GM12878 (cell line): ENCODE measurements at regions not wholly inside any gene's neighbourhood (a gene's known extent, or its start where the extent isn't known, plus 50 kb on each side); places are given as distances from the start of the nearest gene placed in this dataset.

ENCODE experiments used
- ATAC-seq: fragments of 200-7000 bp; cut with Tn5 transposase; 3 replicates; pipeline ENCODE4 v1.9.1; 2020; ENCODE audit warnings: mild to moderate bottlenecking, moderate library complexity
- BruUV-seq: library from RNA; stranded (reverse); fragments of 400-500 nt; replicated peaks from 2 replicates; lab custom pipeline; 2021; lab: Mats Ljungman, UMichigan
- CTCF ChIA-PET: fragments of 300-600 bp; sonication (Branson Sonifier 250); formaldehyde crosslinking; extraction: SDS; loops from one replicate; lab custom pipeline; 2021; ENCODE audit warnings: inconsistent platforms; lab: Yijun Ruan, JAX
- POLR2A ChIA-PET: fragments of 350-600 bp; formaldehyde crosslinking; extraction: SDS; loops from one replicate; lab custom pipeline; 2021; ENCODE audit warnings: inconsistent platforms; lab: Charles Lee
- RAD21 ChIA-PET: fragments of 300-600 bp; sonication (Branson Sonifier 250); formaldehyde crosslinking; loops from one replicate; lab custom pipeline; 2023; ENCODE audit warnings: antibody characterized with exemption; ENCODE audit not compliant: unreplicated experiment; lab: Charles Lee
- SMC1A ChIA-PET: fragments of 300-600 bp; sonication (Branson Sonifier 250); formaldehyde crosslinking; loops from one replicate; lab custom pipeline; 2023; ENCODE audit not compliant: unreplicated experiment, uncharacterized antibody; lab: Charles Lee
- DNase-seq: peaks from one replicate; pipeline ENCODE4 v3.0.0-alpha.2; 2011; ENCODE audit warnings: low read depth, low spot score
- FAIRE-seq: peaks from 3 replicates; lab custom pipeline; 2011; peaks lifted over from hg19 to GRCh38; lab: Jason Lieb, UNC
- H2AFZ ChIP-seq: 2 replicates; pipeline ENCODE4 v1.6.0; 2011; ENCODE audit warnings: low read depth, low read length, control low read depth; ENCODE audit not compliant: control insufficient read depth
- H3K27ac ChIP-seq: 2 replicates; pipeline ENCODE4 v1.5.1; 2011; ENCODE audit warnings: control low read depth; ENCODE audit not compliant: control insufficient read depth, insufficient read depth
- H3K27me3 ChIP-seq, 2 experiments: replicated peaks in 1 of 2; 2 replicates each; pipeline versions ENCODE4 v1.6.0 to v1.6.1; 2011; ENCODE audit warnings: low read length in 1 of 2; ENCODE audit not compliant: control insufficient read depth in 2 of 2, insufficient read depth in 2 of 2
- H3K36me3 ChIP-seq, 2 experiments: 2 replicates each; pipeline ENCODE4 v1.5.1; 2011; ENCODE audit warnings: low read length in 1 of 2; ENCODE audit not compliant: control insufficient read depth in 2 of 2, insufficient read depth in 2 of 2
- H3K4me1 ChIP-seq: 2 replicates; pipeline ENCODE4 v1.6.1; 2011; ENCODE audit warnings: mild to moderate bottlenecking, low read length, moderate library complexity, mixed read lengths; ENCODE audit not compliant: control insufficient read depth, insufficient read depth
- H3K4me2 ChIP-seq: 2 replicates; pipeline ENCODE4 v1.6.0; 2011; ENCODE audit warnings: control low read depth; ENCODE audit not compliant: control insufficient read depth, insufficient read depth
- H3K4me3 ChIP-seq: fragments of 200-600 bp; sonication (generic); 2 replicates; pipeline ENCODE4 v1.5.1; 2016
- H3K79me2 ChIP-seq: 2 replicates; pipeline ENCODE4 v1.6.0; 2011; ENCODE audit warnings: low read length; ENCODE audit not compliant: control insufficient read depth, insufficient read depth
- H3K9ac ChIP-seq: 2 replicates; pipeline ENCODE4 v1.8.0; 2011; ENCODE audit warnings: low read length, control low read depth, mixed read lengths; ENCODE audit not compliant: control insufficient read depth, insufficient read depth
- H3K9me3 ChIP-seq: replicated peaks from 3 replicates; pipeline ENCODE4 v1.5.1; 2011; ENCODE audit warnings: mild to moderate bottlenecking, low read length; ENCODE audit not compliant: control insufficient read depth, insufficient read depth
- H4K20me1 ChIP-seq: 2 replicates; pipeline ENCODE4 v1.6.0; 2011; ENCODE audit not compliant: control insufficient read depth, insufficient read depth
- CREM ChIP-seq: IDR thresholded peaks from 2 replicates; pipeline ENCODE4 v1.6.1; 2014; ENCODE audit warnings: antibody characterized with exemption, low read depth
- HCFC1 ChIP-seq: fragments of 150-350 bp; IDR thresholded peaks from 2 replicates; pipeline ENCODE4 v1.6.1; 2014; ENCODE audit warnings: low read length
- MEF2A ChIP-seq: IDR thresholded peaks from 2 replicates; pipeline ENCODE4 v1.6.1; 2011; ENCODE audit warnings: low read depth, mild to moderate bottlenecking, low read length, moderate library complexity; ENCODE audit not compliant: insufficient read depth
- SP1 ChIP-seq: IDR thresholded peaks from one replicate; pipeline ENCODE4 v1.6.1; 2011; ENCODE audit warnings: low read depth, low read length
- TAF1 ChIP-seq: IDR thresholded peaks from 2 replicates; pipeline ENCODE4 v1.6.1; 2011; ENCODE audit warnings: mild to moderate bottlenecking, low read depth, low read length, borderline replicate concordance
- ZNF207 ChIP-seq: fragments of 450-650 bp; IDR thresholded peaks from 2 replicates; pipeline ENCODE4 v1.6.1; 2014; ENCODE audit warnings: antibody characterized with exemption, mild to moderate bottlenecking, borderline replicate concordance
- WGBS: methylation state at CpG from one replicate; pipeline ENCODE4 v1.1.6; 2016; ENCODE audit warnings: low lambda C conversion rate; ENCODE audit not compliant: insufficient replicate concordance, insufficient coverage; ENCODE audit errors: missing lambda C conversion rate; 5-methylcytosine and 5-hydroxymethylcytosine counted together
- in situ Hi-C: fragments of 300-500 bp; cut with MboI; formaldehyde crosslinking; loops from 9 replicates; pipeline ENCODE4 v1.14.3; 2018; ENCODE audit warnings: mixed read lengths
- intact Hi-C: fragments of 100-400 bp; cut with micrococcal nuclease; formaldehyde crosslinking; loops from one replicate; pipeline ENCODE4 v1.14.2; 2022; ENCODE audit not compliant: unreplicated experiment
- TF ChIP-seq, protein P1 (sequence below): IDR thresholded peaks from 2 replicates; pipeline ENCODE4 v1.6.1; 2012; ENCODE audit warnings: low read depth, low read length, improper control_type of control experiment
- TF ChIP-seq, protein P2 (sequence below): fragments of 150-350 bp; IDR thresholded peaks from 2 replicates; pipeline ENCODE4 v1.6.1; 2016; ENCODE audit warnings: low read depth, low read length
- TF ChIP-seq, protein P3 (sequence below): fragments of 450-650 bp; IDR thresholded peaks from 2 replicates; pipeline ENCODE4 v1.6.1; 2017; ENCODE audit warnings: low read depth, mild to moderate bottlenecking, moderate library complexity
- TF ChIP-seq, protein P4 (sequence below): fragments of 450-650 bp; IDR thresholded peaks from 2 replicates; pipeline ENCODE4 v1.6.1; 2017; ENCODE audit warnings: mild to moderate bottlenecking, moderate library complexity

DNA sequence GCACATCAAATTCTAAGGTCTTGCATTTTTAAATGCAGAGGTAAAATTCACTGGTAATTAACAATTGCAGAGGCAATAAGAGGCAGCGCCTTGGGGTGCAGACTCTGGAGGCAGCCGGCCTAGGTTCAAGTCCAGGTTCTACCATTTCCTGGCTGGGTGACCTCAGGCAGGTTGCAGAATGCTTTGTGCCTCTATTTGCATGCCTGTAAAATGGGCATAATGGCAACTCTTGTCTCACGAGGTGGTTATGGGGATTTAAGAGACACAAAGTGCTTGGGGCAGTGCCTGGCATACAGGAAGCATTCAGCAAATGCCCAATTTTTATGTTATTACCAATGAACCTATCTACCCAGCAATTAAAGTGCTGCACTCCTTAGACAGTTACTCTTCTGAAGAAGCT, 180.0 kb upstream of the LHX5 start:
- Histone ChIP-seq H3K9ac (no peak overlapping the region), H3K36me3 (no peaks in the 10 kb centered on the region), H3K9me3 (no peaks in the 10 kb centered on the region), H3K4me2 (no peak overlapping the region), H3K27me3 (no peaks in the 10 kb centered on the region), H3K4me3 (no peak overlapping the region), H3K79me2 (no peaks in the 10 kb centered on the region), H3K27ac (no peak overlapping the region), H2AFZ (no peak overlapping the region)
- DNase-seq (no peak), FAIRE-seq (no peak), ATAC-seq (no peak)
- BruUV-seq, result no TSS peak
- ChIA-PET POLR2A (no interaction called here), RAD21 (no interaction called here)
- intact Hi-C loops, result no loop called here
- TF ChIP-seq MEF2A, result no peak
- TF ChIP-seq SP1, result no peak
- no peak for TF ChIP-seq ZNF207
- TF ChIP-seq CREM, result no peak
- TF ChIP-seq, protein P1, sequence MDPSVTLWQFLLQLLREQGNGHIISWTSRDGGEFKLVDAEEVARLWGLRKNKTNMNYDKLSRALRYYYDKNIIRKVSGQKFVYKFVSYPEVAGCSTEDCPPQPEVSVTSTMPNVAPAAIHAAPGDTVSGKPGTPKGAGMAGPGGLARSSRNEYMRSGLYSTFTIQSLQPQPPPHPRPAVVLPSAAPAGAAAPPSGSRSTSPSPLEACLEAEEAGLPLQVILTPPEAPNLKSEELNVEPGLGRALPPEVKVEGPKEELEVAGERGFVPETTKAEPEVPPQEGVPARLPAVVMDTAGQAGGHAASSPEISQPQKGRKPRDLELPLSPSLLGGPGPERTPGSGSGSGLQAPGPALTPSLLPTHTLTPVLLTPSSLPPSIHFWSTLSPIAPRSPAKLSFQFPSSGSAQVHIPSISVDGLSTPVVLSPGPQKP, result no peak
- TF ChIP-seq, protein P2, sequence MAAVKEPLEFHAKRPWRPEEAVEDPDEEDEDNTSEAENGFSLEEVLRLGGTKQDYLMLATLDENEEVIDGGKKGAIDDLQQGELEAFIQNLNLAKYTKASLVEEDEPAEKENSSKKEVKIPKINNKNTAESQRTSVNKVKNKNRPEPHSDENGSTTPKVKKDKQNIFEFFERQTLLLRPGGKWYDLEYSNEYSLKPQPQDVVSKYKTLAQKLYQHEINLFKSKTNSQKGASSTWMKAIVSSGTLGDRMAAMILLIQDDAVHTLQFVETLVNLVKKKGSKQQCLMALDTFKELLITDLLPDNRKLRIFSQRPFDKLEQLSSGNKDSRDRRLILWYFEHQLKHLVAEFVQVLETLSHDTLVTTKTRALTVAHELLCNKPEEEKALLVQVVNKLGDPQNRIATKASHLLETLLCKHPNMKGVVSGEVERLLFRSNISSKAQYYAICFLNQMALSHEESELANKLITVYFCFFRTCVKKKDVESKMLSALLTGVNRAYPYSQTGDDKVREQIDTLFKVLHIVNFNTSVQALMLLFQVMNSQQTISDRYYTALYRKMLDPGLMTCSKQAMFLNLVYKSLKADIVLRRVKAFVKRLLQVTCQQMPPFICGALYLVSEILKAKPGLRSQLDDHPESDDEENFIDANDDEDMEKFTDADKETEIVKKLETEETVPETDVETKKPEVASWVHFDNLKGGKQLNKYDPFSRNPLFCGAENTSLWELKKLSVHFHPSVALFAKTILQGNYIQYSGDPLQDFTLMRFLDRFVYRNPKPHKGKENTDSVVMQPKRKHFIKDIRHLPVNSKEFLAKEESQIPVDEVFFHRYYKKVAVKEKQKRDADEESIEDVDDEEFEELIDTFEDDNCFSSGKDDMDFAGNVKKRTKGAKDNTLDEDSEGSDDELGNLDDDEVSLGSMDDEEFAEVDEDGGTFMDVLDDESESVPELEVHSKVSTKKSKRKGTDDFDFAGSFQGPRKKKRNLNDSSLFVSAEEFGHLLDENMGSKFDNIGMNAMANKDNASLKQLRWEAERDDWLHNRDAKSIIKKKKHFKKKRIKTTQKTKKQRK, result no peak
- TF ChIP-seq, protein P3, sequence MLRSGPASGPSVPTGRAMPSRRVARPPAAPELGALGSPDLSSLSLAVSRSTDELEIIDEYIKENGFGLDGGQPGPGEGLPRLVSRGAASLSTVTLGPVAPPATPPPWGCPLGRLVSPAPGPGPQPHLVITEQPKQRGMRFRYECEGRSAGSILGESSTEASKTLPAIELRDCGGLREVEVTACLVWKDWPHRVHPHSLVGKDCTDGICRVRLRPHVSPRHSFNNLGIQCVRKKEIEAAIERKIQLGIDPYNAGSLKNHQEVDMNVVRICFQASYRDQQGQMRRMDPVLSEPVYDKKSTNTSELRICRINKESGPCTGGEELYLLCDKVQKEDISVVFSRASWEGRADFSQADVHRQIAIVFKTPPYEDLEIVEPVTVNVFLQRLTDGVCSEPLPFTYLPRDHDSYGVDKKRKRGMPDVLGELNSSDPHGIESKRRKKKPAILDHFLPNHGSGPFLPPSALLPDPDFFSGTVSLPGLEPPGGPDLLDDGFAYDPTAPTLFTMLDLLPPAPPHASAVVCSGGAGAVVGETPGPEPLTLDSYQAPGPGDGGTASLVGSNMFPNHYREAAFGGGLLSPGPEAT, result no peak
- TF ChIP-seq, protein P4, sequence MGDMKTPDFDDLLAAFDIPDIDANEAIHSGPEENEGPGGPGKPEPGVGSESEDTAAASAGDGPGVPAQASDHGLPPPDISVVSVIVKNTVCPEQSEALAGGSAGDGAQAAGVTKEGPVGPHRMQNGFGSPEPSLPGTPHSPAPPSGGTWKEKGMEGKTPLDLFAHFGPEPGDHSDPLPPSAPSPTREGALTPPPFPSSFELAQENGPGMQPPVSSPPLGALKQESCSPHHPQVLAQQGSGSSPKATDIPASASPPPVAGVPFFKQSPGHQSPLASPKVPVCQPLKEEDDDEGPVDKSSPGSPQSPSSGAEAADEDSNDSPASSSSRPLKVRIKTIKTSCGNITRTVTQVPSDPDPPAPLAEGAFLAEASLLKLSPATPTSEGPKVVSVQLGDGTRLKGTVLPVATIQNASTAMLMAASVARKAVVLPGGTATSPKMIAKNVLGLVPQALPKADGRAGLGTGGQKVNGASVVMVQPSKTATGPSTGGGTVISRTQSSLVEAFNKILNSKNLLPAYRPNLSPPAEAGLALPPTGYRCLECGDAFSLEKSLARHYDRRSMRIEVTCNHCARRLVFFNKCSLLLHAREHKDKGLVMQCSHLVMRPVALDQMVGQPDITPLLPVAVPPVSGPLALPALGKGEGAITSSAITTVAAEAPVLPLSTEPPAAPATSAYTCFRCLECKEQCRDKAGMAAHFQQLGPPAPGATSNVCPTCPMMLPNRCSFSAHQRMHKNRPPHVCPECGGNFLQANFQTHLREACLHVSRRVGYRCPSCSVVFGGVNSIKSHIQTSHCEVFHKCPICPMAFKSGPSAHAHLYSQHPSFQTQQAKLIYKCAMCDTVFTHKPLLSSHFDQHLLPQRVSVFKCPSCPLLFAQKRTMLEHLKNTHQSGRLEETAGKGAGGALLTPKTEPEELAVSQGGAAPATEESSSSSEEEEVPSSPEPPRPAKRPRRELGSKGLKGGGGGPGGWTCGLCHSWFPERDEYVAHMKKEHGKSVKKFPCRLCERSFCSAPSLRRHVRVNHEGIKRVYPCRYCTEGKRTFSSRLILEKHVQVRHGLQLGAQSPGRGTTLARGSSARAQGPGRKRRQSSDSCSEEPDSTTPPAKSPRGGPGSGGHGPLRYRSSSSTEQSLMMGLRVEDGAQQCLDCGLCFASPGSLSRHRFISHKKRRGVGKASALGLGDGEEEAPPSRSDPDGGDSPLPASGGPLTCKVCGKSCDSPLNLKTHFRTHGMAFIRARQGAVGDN, result no peak
- no peak for TF ChIP-seq HCFC1
- no peak for TF ChIP-seq TAF1
- TF ChIP-seq, all 136 proteins: peak for 0
- in situ Hi-C loops, result no loop called here
- CTCF ChIA-PET, result no interaction called here
- WGBS, result 51% methylated on average over 3 of the region's 3 CpGs
- SMC1A ChIA-PET, result no interaction called here
- Histone ChIP-seq H4K20me1 (no peaks in the 10 kb centered on the region), H3K4me1 (no peaks in the 10 kb centered on the region)
